ENCODE measurements at regions not wholly inside any gene's neighbourhood (a gene's known extent, or its start where the extent isn't known, plus 50 kb on each side); places are given as distances from the start of the nearest gene placed in this dataset.

DNA sequence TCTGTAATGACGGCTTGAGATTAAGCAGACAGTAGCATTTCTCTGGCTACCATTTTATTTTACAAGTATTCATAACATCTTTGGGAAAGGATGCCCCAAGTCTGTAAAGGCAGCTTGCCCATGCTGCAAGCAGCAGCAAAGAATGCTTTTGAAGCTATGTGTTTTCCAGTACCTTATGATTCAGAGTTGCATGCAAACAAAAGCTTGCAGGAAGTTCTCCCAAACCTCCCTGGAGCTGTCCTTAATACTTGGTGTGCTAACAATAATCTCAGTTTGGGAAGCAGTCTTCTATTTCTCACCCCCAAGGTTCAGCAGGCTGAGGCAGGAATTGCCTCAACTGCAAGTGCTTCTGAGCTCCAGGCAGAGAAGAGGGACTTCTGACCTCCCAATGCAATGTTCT lies 60.8 kb downstream of the CCNA1 start:
- DNase-seq (ENCODE audit: low read depth, low spot score) = peak; percentile 49

DNA sequence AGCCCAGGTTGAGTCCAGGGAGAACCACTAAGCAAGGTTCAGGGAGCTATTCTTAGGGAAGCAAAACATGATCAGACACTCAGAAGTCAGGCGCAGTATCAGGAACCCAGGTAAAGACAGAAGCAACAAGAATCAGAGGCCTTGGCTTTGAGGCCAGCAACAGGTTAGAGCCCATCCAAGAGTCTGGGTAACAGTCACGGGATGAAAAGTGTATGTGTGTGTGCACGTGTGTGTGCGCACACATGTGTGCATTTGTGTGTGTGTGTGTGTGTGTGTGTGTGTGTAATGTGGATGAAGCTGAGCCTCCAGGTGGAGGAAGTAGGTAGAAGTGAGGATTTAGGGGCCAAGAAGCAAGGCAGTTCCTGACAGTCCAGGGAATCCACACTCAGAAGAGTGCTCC lies 63.1 kb downstream of the CCNA1 start:
- DNase-seq (ENCODE audit: low read depth, low spot score) = no peak

DNA sequence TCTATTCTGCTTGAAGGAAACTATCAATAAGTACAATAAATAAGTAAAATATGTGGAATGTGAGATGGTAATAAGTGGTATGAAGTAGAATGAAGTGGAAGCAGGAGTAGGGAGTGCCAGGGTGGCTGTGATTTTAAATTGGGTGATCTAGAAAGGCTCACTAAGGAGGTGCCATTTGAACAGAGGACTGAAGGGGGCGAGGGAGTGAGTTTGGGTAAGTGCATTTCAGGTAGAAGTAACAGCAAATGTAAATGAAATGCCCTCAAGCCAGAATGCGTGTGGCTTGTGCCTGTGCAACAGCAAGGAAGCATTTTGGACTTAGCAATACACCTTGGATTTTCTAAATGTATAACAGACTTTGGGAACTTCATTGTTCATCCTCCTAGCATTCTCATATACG lies 77.1 kb downstream of the CCNA1 start:
- no peak for DNase-seq (ENCODE audit: low read depth, low spot score)

DNA sequence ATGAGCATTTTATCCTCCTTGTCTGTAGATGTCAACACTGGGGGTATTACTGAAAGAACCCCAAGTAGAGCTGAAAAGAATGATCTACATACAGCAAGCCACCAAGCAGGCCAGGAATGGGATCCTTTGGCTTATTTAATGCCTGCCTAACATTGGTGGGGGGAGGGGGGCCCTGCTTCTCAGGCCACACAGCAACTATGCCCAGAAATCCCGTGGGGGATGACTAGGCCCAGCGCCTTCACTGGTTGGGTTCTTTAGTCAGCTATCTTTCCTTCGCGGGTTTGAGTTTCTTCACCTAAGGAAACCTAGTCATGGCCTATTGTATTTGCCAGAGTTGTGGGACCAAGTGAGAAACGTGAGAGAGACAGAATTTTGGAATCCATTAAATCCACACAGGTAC lies 80.5 kb downstream of the CCNA1 start:
- no peak for DNase-seq (ENCODE audit: low read depth, low spot score)

DNA sequence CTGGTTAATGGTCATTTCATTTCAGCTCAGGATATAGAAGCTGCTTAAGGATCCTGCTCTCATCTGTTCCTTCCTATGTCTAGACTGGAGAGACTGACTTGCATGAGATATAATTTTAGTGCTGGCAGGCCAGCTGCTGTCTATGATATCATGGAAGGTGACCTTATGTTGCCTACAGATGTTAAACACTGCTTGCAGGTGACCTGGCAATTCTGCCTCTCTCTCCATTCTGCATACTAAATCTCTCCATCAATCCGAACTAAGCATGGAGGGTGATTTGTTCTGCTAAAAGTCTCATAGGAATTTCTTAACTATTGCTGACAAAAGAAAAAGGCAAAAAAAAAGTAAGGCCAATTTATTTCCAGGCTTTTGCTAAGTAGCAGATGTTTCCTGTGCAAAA lies 81.0 kb downstream of the CCNA1 start:
- DNase-seq (ENCODE audit: low read depth, low spot score) = no peak

DNA sequence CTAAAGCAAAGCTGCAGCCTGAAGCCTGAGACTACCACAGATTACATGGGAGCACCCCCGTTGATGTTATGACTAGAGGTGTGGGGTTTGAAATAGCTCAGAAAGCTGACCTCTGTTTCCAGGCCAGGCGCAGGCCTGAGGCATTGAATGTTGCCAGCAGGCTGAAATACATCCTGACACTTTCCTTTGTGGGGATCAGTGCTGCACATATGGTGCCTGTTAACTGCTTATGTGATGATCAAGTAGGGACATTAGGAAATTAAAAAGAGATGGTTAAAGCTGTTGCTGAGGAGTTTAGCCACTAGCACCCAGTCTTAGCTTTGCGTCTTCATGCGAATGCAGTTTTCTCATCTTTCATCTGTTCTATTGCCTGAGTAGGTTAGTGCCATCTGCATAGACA lies 83.2 kb downstream of the CCNA1 start:
- DNase-seq (ENCODE audit: low read depth, low spot score) = no peak

DNA sequence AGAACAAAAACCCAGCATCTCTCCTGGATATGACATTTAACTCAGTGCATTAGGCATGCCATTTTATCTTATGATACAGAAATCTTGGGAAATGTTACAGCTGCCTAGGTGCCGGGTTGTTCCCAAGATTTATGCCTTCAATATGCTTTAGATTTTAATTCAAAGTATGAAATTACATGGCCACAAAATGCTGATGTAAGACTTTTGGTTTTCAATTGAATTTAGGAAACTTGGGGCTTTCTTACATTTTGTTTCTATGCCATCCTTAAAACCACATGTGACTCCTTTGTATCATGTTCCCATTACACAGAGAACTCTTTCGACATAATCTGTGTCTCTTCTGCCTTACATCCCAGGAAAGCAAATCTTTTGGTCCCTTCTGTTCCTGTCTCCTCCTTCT lies 83.9 kb downstream of the CCNA1 start:
- DNase-seq (ENCODE audit: low read depth, low spot score) = no peak

DNA sequence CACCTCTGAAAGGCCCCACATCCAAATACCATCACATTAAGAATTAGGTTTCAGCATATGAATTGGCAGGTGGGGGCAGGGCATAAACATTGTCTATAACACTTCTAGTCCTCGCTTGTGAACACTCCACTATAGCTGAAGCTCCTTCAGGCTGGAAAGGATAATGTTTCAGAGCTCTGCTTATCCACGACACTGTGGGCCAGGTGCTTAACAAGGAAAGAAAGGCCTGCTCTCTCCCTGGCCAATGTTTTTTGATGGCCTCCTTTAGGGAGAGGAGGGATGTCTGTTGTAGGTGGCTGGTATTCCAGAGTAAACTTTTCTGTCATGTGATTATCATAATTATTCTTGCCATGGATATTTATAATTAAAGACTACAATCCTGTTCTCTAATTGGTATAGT lies 86.4 kb downstream of the CCNA1 start:
- no peak for DNase-seq (ENCODE audit: low read depth, low spot score)

DNA sequence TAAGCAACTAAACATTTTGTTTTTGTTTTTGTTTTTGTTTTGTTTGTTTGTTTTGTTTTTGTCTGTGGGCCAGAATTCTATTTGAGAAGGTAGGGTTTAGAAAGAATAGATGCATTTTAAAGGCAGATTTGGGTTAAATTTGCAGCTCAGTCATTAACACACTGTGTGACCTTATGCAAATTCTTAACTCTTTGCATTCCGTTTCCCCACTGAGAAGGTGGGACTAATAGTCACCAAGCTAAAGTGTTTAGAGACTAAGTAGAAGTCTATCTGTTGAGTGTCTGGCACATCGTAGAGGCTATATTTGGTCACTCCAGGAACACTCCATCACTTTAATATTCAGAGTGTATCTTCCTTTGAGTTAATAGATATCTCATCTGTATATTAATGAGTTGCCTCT lies 87.1 kb downstream of the CCNA1 start:
- DNase-seq (ENCODE audit: low read depth, low spot score) = no peak

DNA sequence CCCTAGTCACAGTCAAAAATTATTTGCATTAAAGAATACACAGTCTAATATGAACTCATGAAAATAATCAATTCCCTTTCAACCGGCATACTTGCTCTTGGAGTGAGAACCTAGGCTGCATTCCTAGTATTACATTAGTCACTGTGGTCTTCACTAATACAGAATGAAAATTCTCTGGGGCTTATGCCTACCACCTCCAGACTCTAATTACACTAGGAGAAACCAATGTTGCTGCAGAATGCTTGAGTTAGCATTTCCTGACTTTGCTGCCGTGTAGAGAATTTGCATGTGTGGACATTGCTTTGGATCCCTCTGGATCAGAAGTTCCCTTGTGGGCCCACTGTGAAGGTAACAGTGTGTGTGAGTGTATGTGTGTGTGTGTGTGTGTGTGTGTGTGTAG lies 87.8 kb downstream of the CCNA1 start:
- DNase-seq (ENCODE audit: low read depth, low spot score) = peak; percentile 80

DNA sequence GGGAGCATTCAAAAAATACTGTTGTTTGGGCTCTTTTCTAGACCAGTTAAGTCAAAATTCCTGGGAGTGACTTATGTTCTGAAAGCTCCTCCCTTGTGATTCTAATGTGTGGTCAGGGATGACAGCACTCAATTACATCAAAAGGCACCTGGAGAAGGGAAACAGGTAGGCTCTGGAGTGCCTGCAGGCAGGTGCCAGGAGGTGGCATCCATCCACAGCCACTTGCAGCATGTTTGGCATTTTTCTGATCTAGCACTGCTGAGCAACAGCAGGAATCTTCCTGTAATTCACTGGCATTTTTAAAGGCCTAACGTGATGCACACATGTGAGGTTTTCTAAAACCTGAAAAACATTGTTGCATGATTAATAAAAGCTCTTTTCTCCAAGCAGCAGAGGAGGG lies 94.6 kb downstream of the CCNA1 start:
- DNase-seq (ENCODE audit: low read depth, low spot score) = no peak

DNA sequence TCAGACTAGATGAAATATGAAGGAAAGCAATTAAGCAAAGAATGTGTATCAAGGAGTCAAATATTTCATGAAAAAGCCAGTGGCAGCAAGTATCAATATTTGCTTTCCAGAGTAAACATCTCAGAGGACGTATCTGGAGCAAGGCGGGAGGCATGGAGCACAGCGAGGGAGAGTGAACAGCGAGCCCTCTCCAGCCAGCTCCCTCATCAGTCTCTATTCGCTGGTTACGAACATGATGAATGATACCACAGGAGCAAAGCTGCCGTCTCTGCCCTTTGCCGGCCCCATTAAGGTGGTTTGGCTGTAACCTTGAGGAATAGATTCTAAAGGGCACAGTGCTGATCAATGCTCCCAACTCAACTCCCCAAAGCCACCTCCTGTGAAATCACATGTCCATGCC lies 95.8 kb downstream of the CCNA1 start:
- DNase-seq (ENCODE audit: low read depth, low spot score) = no peak

DNA sequence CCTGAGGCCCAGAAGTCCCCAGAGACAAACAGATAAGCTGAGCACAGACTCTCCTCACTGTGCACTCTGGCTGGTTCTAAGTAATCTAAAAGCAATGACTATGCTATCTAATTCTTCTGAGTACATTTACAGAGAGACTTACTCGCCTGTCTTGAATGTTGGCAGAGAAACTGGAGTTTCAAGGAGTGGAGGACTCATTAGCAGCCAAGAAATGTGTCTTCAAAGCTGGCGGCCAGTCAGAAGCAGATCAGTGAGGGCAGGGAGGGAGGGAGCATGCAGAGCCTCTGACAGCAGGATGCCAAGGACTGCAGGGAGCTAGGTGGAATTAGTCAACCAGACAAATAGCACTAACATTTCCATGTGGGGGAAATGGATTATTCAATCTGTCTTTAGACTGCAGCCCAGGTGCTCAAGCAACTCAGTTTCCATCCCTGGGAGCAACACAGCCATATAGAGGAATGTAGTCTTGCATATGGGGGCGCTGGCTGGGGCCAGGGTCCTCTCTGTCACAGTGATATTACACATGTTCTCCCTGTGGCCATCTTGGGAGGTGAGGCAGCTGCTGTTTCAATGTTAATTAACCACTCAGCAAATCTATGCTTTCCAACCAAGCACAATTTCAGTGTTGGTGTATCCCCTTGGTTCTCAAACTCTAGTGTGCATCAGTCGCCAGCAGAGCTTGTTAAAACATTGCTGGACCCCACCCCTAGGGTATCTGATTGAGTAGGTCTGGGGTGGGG lies 97.9 kb downstream of the CCNA1 start:
- DNase-seq (ENCODE audit: low read depth, low spot score) = peak; percentile 93

DNA sequence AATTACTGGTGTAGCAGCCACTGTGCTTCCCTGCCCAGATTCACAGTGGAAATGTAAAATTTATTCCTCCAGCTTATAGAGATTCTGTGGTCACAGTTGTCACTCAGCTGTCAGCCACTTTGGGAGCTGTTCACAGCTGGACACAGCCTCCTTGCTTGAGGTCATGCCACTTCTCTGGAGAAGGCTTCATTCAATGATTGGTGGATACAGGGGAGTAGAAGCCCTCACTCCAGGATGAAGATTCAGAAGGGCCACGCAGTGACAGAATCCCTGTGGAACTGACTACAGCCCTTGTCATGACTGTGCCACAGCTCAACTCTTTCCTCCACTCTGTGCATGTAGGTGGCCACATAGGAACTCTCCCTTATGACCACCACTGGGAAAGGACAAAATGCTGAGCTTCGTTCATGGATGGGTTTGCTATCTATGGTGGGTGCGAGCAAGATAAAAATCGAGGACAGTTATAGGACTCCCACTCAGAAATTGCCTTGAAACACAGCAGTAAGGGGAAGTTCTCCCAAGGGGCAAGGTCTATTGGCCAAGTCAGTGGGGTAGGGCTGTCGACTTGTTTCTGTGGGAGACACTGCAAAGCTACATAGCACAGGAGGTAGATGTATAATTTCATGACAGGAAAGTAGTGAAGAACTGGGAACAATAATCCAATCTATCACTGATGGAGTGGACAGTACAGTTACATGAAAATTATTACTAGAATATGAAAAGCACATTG lies 98.7 kb downstream of the CCNA1 start:
- no peak for DNase-seq (ENCODE audit: low read depth, low spot score)

DNA sequence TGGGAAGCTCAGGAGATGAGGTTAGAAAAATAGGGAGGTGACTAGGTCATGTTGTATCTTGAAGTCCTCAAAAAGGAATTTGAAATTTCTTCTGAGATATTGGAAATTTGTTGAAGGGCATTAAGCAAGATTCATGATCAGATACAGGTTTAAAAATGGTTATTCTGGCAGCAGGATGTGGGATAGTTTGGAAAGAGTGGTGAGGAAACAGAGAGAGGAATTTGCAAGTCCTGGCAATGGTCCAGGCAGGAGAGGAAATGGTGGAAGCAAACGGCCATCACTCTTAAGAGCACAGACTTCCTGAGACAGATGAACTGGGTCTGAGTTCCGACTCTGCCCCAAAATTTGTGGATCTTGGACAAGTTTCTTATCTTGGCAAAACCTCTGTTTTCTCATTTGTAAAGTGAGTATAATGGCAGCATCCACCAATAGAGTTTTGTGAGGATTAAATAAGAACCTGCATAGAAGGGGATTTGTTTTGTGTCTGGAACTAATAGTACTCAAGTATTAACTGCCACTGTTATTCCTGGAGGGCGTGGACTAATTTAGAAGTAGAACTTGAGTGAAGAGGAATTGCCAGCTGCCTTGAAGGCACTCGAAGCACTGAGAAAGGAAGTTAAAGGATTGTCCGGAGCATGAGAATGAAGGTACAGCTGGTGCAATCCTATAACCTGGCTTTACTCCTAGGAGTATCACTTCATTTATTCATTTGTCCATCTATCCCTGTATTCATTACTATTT lies 99.6 kb downstream of the CCNA1 start:
- peak; percentile 73 for DNase-seq (ENCODE audit: low read depth, low spot score)

DNA sequence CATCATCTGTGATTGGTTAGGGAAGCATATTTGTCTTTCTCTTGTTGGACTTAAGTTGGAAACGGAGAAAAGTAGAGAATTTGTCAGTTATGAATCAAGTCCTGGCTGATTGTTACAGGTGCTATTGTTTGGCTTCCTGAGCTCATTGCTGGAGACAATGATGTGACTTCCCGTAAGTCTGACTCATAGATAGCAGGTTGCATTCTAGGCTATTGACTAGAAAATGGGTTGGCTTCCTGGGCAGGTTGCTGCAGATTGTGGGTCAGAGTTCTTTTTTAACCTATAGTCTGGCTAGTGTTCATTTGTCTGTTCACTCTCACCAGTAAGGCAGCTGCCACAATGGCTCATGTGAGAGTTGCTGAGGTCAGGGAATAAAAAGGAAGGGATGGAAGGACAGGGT lies 101.5 kb downstream of the CCNA1 start:
- no peak for DNase-seq (ENCODE audit: low read depth, low spot score)

DNA sequence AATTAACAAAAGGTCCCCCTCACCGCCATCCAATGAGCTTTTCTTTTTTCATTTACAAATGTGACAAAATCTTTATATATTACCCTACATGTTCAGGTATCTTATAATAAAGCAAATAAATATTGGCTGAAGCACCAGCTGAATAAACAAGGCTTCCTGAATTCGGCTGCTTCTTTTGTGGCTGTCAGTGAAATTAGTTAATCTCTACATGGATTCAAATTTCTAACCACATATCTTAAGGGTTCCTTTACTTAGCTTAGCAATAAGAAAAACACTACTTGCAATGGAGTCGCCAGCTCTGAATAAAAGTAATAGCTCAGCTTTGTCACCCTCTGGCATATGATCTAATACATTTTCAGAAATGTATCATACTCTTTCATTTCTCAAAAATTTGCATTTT lies 104.3 kb downstream of the CCNA1 start:
- DNase-seq (ENCODE audit: low read depth, low spot score) = peak; percentile 41

DNA sequence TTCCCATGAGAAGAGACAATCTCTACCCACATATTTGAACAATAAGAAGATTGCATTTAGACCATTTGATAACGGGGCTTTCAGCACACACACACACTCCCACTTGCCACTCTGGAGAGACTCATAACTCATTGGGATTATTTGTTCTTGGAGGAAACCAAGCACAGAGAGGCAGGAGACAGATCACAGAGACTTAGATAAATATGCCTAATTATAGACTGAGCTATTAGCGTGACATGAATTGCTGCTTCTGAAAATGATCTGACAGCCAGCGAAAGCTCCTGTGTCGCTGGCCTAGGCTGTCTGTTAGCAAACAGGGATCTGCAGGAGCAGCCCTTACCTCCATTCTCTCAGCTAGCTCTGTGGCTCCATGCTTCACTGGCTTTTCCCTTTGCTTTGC lies 111.4 kb downstream of the CCNA1 start:
- DNase-seq (ENCODE audit: low read depth, low spot score) = no peak

DNA sequence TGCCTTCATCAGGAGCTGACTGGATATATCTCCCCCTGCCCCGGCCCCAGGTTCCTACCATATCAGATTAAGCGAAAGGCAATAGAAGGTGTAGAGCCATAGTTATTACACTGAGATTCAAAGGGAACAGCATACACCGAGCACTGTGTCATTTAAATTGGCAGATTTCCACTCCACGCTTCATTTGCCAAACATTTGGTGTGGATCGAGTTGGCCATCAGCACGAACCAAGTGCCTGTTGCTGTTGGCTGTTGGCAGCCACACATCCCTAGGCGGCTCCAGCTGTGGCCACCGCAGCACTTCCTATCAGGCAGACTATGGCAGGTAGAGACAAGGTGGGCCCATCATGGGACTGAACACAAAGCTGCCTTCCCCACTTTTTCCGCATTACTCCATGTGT lies 115.8 kb downstream of the CCNA1 start:
- DNase-seq (ENCODE audit: low read depth, low spot score) = peak; percentile 19

DNA sequence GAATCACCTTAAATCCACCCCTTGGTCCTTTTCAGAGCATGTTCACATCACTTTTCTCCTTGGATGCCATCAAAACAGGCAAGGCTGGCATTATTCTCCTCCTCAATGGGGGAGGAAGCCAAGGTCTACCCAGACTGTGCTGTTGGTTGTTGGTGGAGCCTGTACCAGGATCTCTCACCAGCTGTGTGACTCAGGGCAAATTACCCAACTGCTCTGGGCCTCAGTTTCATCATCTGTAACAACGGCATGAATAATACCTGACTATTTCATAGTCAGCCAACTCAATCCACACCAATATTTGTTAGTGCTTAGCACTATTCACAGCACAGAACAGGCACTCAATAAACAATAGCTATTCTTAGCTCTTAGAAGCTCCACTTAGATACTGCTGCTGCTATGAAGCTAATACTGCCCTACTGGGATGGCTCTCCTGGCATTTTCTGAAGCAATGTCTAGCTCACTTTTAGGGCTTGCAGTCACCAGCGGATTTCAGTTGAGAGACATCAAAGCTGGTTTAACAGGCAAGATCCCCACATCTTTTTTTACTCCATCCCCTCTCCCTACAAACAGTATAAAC lies 116.9 kb downstream of the CCNA1 start:
- DNase-seq (ENCODE audit: low read depth, low spot score) = no peak

DNA sequence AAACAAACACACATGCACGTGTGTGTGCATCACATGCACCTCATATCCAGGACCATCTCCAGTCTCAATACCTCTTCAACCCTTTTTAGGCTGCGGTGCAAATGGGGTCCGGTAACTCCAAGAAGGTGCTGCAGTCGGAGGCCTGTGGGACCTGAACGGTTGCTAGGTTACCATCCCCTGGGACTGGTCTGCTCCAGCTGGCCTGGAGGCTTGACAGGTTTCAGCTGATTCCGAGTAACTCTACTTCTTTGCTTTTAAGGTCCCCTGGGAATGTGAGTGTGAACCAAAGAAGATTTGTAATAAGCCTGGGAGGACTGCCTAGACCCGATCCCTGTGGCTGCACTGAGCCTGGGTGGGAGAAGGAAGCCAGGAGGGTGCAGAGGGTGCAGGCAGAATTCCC lies 117.5 kb downstream of the CCNA1 start:
- no peak for DNase-seq (ENCODE audit: low read depth, low spot score)

DNA sequence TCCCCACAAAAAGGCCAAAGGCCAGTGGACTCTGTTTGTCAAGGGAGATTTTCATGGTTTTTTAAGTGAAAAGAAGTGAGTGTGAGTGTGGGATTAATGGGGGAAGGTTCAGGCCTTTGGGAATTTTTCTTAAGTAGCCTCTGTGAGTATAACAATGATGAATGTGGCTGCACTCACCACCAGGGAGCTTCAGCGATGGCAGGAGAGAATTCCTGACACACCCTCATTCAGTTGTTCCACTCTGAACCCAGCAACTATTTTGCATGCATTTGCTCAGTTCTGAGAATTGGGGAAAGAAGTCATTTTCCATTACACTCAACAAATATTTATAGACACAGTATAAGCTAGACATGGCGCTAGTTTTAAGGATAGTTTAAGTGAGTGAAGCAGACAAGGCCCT lies 117.9 kb downstream of the CCNA1 start:
- DNase-seq (ENCODE audit: low read depth, low spot score) = no peak

Data from astrocyte of the hippocampus (primary cell).